Progenitor cell of endocrine pancreas (in vitro differentiated cells): ENCODE measurements at regions not wholly inside any gene's neighbourhood (a gene's known extent, or its start where the extent isn't known, plus 50 kb on each side); places are given as distances from the start of the nearest gene placed in this dataset.
A peak's percentile ranks its signal among the peaks of the same experiment; 100 is the strongest.

Source experiments
- DNase-seq: peaks from one replicate; pipeline ENCODE4 v3.0.0; 2021; ENCODE audit warnings: low spot score; ENCODE audit not compliant: unreplicated experiment
- H3K27ac Mint-ChIP-seq: 2 replicates; pipeline ENCODE4 v1.8.0; 2021; ENCODE audit warnings: mild to moderate bottlenecking, moderate library complexity, mixed read lengths
- H3K27me3 Mint-ChIP-seq: 2 replicates; pipeline ENCODE4 v1.8.0; 2021; ENCODE audit warnings: mixed read lengths
- H3K36me3 Mint-ChIP-seq: 2 replicates; pipeline ENCODE4 v1.8.0; 2022; ENCODE audit warnings: mixed read lengths; ENCODE audit not compliant: insufficient read depth
- H3K4me1 Mint-ChIP-seq: 2 replicates; pipeline ENCODE4 v1.8.0; 2021; ENCODE audit warnings: low read depth, mixed read lengths
- H3K4me3 Mint-ChIP-seq: 2 replicates; pipeline ENCODE4 v1.8.0; 2021; ENCODE audit warnings: low read depth, mild to moderate bottlenecking, moderate library complexity, mixed read lengths
- H3K9me3 Mint-ChIP-seq: 2 replicates; pipeline ENCODE4 v1.8.0; 2021; ENCODE audit warnings: low read depth, mixed read lengths
- TF ChIP-seq, protein P1 (sequence below): fragments of 200-600 bp; sonication (generic); IDR thresholded peaks from one replicate; pipeline ENCODE4 v1.5.0; 2021; ENCODE audit warnings: antibody characterized with exemption, mild to moderate bottlenecking; ENCODE audit not compliant: unreplicated experiment

DNA sequence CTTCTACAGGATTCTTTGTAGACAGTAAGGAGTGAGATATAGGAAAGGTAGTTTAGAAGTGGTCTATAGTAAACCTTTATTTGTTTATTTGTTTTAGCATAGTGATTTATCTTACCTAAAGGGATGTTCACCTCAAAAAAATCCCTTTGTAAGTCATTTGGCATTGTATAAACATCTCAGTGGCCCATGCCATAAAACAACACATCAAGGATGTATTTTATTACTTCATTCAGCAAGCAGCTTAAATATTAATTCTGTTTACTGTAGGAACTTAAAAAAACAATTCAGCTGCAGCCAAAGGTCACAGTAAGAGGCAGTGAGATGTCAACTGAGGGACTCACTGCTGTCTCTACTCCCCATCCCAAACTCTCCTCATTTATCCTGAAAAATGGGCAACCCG, 452.7 kb downstream of the HINT1 start:
- Mint-ChIP-seq H3K27me3 (no peaks in the 10 kb centered on the region), H3K27ac (no peak overlapping the region), H3K4me1 (peaks cover 34% of the 10 kb centered on the region)

DNA sequence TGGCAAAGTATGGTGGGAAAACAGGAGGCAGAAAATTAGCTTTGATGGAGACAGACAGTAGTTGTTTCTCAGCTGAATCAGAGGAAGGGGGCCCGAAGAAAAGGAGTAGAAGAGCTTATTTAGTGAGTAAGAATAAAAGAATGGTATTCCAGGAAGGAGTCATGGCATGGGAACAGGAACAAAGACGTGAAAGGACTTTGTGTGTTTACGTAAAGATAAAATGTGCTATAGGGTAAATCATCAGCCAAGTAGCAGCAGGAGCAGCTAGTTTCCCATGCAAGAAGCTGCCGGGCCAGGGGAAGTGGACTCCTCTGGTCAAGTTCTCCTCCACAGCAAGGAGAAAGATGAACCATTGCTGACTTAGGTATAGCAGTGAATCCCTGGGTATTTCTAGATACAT, 454.5 kb downstream of the HINT1 start:
- no peak for DNase-seq
- Mint-ChIP-seq H3K27ac (peak overlapping the region; percentile 93), H3K4me3 (peak overlapping the region; percentile 0)

More for the DNA sequence above, 452.7 kb downstream of the HINT1 start:
- TF ChIP-seq, protein P1, sequence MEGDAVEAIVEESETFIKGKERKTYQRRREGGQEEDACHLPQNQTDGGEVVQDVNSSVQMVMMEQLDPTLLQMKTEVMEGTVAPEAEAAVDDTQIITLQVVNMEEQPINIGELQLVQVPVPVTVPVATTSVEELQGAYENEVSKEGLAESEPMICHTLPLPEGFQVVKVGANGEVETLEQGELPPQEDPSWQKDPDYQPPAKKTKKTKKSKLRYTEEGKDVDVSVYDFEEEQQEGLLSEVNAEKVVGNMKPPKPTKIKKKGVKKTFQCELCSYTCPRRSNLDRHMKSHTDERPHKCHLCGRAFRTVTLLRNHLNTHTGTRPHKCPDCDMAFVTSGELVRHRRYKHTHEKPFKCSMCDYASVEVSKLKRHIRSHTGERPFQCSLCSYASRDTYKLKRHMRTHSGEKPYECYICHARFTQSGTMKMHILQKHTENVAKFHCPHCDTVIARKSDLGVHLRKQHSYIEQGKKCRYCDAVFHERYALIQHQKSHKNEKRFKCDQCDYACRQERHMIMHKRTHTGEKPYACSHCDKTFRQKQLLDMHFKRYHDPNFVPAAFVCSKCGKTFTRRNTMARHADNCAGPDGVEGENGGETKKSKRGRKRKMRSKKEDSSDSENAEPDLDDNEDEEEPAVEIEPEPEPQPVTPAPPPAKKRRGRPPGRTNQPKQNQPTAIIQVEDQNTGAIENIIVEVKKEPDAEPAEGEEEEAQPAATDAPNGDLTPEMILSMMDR = no peak
- DNase-seq = no peak
- no peak overlapping the region for H3K4me3 Mint-ChIP-seq
- H3K9me3 Mint-ChIP-seq = no peaks in the 10 kb centered on the region
- no peaks in the 10 kb centered on the region for H3K36me3 Mint-ChIP-seq

DNA sequence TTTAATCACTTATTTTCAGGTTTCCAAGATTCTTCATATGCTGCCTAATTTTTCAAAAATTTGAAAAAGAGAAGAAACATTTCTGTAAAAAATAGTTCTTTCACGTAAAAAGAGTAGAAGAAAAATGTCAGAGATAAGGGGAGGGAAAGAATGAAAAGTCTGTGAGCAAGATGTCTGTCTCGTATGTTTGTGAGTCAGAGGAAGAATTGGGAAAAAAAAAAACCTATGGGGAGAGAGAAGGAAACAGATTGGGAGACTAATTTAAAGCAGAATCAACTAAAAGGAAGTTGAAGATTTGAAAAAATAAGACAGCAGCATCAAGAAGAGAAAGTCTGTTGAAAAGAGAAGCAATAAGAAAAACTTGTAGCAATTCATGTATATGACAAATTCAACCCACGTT, 456.3 kb downstream of the HINT1 start:
- peaks cover 33% of the 10 kb centered on the region for H3K4me1 Mint-ChIP-seq
- TF ChIP-seq, protein P1 = no peak
- no peaks in the 10 kb centered on the region for H3K36me3 Mint-ChIP-seq
- peak overlapping the region; percentile 33 for H3K27ac Mint-ChIP-seq
- no peak overlapping the region for H3K4me3 Mint-ChIP-seq
- no peak for DNase-seq
- no peaks in the 10 kb centered on the region for H3K27me3 Mint-ChIP-seq
- peaks cover 7% of the 10 kb centered on the region for H3K9me3 Mint-ChIP-seq

More for the DNA sequence above, 454.5 kb downstream of the HINT1 start:
- Mint-ChIP-seq H3K9me3 (no peaks in the 10 kb centered on the region), H3K4me1 (peaks cover 33% of the 10 kb centered on the region), H3K27me3 (no peaks in the 10 kb centered on the region), H3K36me3 (no peaks in the 10 kb centered on the region)
- TF ChIP-seq, protein P1 = no peak

DNA sequence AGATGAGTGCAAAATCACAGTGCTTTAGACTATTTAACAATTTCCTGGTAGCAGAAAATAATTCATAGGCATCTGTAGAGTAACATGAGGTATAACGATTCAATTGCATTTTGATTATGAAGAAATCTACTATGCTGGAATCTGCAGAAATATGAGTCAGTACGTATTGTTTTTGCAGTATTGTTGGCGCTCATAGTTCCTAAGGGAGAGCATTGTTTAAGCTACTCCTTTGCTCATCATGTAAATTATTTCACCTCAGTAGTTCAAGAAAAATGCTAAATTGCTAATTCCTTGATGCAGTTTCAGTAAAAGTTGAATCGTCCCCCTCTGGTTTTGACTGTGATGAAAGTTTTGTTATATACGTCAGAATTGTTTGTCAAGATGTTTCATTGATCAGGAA, 458.4 kb downstream of the HINT1 start:
- DNase-seq = no peak
- Mint-ChIP-seq H3K27ac (no peak overlapping the region), H3K36me3 (no peaks in the 10 kb centered on the region), H3K9me3 (peaks cover 17% of the 10 kb centered on the region), H3K4me1 (peaks cover 31% of the 10 kb centered on the region), H3K4me3 (no peak overlapping the region), H3K27me3 (no peaks in the 10 kb centered on the region)
- TF ChIP-seq, protein P1 = no peak

DNA sequence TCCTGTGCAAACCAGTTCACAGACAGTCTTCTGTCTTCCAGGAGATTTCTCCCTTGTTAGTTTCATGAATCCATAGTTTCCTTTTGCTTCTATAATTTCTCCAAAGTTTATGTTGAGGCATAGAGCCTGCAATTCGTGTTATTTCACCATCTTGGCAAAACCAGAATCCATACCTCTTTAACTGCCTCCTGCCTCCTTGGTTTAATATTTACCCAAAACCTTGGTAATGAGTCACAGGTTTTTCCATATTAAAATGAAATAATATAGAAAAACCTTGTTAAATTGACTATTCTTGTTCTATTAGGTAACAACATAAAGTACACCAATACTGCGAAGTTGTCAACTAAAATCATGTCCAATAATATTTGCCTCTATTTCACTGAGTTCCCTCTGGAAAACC, 459.7 kb downstream of the HINT1 start:
- Mint-ChIP-seq H3K9me3 (peaks cover 19% of the 10 kb centered on the region), H3K4me3 (no peak overlapping the region), H3K27ac (no peak overlapping the region), H3K4me1 (peaks cover 22% of the 10 kb centered on the region), H3K27me3 (no peaks in the 10 kb centered on the region), H3K36me3 (no peaks in the 10 kb centered on the region)
- TF ChIP-seq, protein P1 = no peak
- no peak for DNase-seq
